ENCODE measurements at regions not wholly inside any gene's neighbourhood (a gene's known extent, or its start where the extent isn't known, plus 50 kb on each side); places are given as distances from the start of the nearest gene placed in this dataset.

- WGBS, 2 donors (ENCODE audit: low coverage in 1 of 2): 70 to 90% methylated on average over 3 of the region's 7 CpGs
- no peak for ATAC-seq
- Histone ChIP-seq H3K27me3 (no peaks in the 10 kb centered on the region), H3K4me1 (no peaks in the 10 kb centered on the region), H3K9me3 (no peaks in the 10 kb centered on the region), H3K4me3 (no peak overlapping the region), H3K27ac (no peak overlapping the region), H3K36me3 (no peaks in the 10 kb centered on the region)
- TF ChIP-seq CTCF (IDR thresholded peaks at IDR 0.05) (no peak), POLR2AphosphoS5 (IDR thresholded peaks at IDR 0.05) (no peak), EP300 (IDR thresholded peaks at IDR 0.05) (no peak), POLR2A (IDR thresholded peaks at IDR 0.05) (no peak)
These were observed 88.9 kb upstream of the ATXN1 start for GRCh38 chr6:16849988-16850680.

GRCh38 chr6:16849280-16849987 lies 88.2 kb upstream of the ATXN1 start:
- no peak for ATAC-seq
- H3K27me3 ChIP-seq: no peaks in the 10 kb centered on the region
- no peaks in the 10 kb centered on the region for H3K4me1 ChIP-seq
- 51 to 83% methylated on average over 9 to 11 of the region's 11 CpGs for WGBS, 2 donors (ENCODE audit: low coverage in 1 of 2)
- H3K9me3 ChIP-seq: no peaks in the 10 kb centered on the region
- H3K4me3 ChIP-seq: no peak overlapping the region
- H3K27ac ChIP-seq: no peak overlapping the region
- TF ChIP-seq EP300 (IDR thresholded peaks at IDR 0.05): no peak
- TF ChIP-seq CTCF (IDR thresholded peaks at IDR 0.05): no peak
- no peak for TF ChIP-seq POLR2A (IDR thresholded peaks at IDR 0.05)
- TF ChIP-seq POLR2AphosphoS5 (IDR thresholded peaks at IDR 0.05): no peak
- no peaks in the 10 kb centered on the region for H3K36me3 ChIP-seq

- Histone ChIP-seq H3K9me3 (no peaks in the 10 kb centered on the region), H3K4me1 (no peaks in the 10 kb centered on the region), H3K27me3 (no peaks in the 10 kb centered on the region), H3K4me3 (no peak overlapping the region), H3K36me3 (no peaks in the 10 kb centered on the region), H3K27ac (no peak overlapping the region)
- WGBS, 2 donors (ENCODE audit: low coverage in 1 of 2): 77 to 100% methylated on average over 2 of the region's 2 CpGs
- TF ChIP-seq POLR2AphosphoS5 (IDR thresholded peaks at IDR 0.05): no peak
- no peak for TF ChIP-seq POLR2A (IDR thresholded peaks at IDR 0.05)
- TF ChIP-seq CTCF (IDR thresholded peaks at IDR 0.05): no peak
- no peak for TF ChIP-seq EP300 (IDR thresholded peaks at IDR 0.05)
- no peak for ATAC-seq
These were observed 85.1 kb upstream of the ATXN1 start for GRCh38 chr6:16846399-16846778.

- WGBS, 2 donors (ENCODE audit: low coverage in 1 of 2): 87 to 90% methylated on average over 3 to 5 of the region's 5 CpGs
- Histone ChIP-seq H3K4me1 (no peaks in the 10 kb centered on the region), H3K27me3 (no peaks in the 10 kb centered on the region), H3K4me3 (no peak overlapping the region), H3K9me3 (no peaks in the 10 kb centered on the region), H3K36me3 (no peaks in the 10 kb centered on the region), H3K27ac (no peak overlapping the region)
- ATAC-seq: no peak
- no peak for TF ChIP-seq POLR2AphosphoS5 (IDR thresholded peaks at IDR 0.05)
- no peak for TF ChIP-seq POLR2A (IDR thresholded peaks at IDR 0.05)
- no peak for TF ChIP-seq CTCF (IDR thresholded peaks at IDR 0.05)
- no peak for TF ChIP-seq EP300 (IDR thresholded peaks at IDR 0.05)
These were observed 82.9 kb upstream of the ATXN1 start for GRCh38 chr6:16844183-16844582.

- Histone ChIP-seq H3K9me3 (no peaks in the 10 kb centered on the region), H3K27me3 (no peaks in the 10 kb centered on the region), H3K36me3 (no peaks in the 10 kb centered on the region), H3K27ac (no peak overlapping the region), H3K4me3 (no peak overlapping the region), H3K4me1 (no peaks in the 10 kb centered on the region)
- TF ChIP-seq EP300 (IDR thresholded peaks at IDR 0.05) (no peak), CTCF (IDR thresholded peaks at IDR 0.05) (no peak), POLR2AphosphoS5 (IDR thresholded peaks at IDR 0.05) (no peak), POLR2A (IDR thresholded peaks at IDR 0.05) (no peak)
- WGBS, 2 donors (ENCODE audit: low coverage in 1 of 2): 79 to 83% methylated on average over 4 of the region's 4 CpGs
- ATAC-seq: no peak
These were observed 81.4 kb upstream of the ATXN1 start for GRCh38 chr6:16842676-16843075.
